Caco-2 (cell line): ENCODE measurements at regions not wholly inside any gene's neighbourhood (a gene's known extent, or its start where the extent isn't known, plus 50 kb on each side); places are given as distances from the start of the nearest gene placed in this dataset.

Source experiments
- BruUV-seq: library from RNA; stranded (reverse); fragments of 400-500 nt; replicated peaks from 2 replicates; lab custom pipeline; 2021; lab: Mats Ljungman, UMichigan
- CTCF ChIA-PET: fragments of 300-600 bp; sonication (Branson Sonifier 250); formaldehyde crosslinking; loops from one replicate; lab custom pipeline; 2022; ENCODE audit warnings: antibody characterized with exemption; lab: Charles Lee
- POLR2A ChIA-PET: fragments of 300-600 bp; sonication (Branson Sonifier 250); formaldehyde crosslinking; loops from one replicate; lab custom pipeline; 2022; ENCODE audit warnings: antibody characterized with exemption; lab: Charles Lee
- DNase-seq, 2 experiments: peaks; one replicate each; pipeline versions ENCODE4 v3.0.0 to v3.0.0-alpha.2; 2020 to 2022
- H3K27me3 ChIP-seq: replicated peaks from 2 replicates; pipeline ENCODE4 v1.6.0; 2011; ENCODE audit warnings: low read length; ENCODE audit not compliant: control insufficient read depth, insufficient read depth
- H3K36me3 ChIP-seq: 2 replicates; pipeline ENCODE4 v1.5.1; 2011; ENCODE audit warnings: low read length; ENCODE audit not compliant: control insufficient read depth, insufficient read depth
- H3K4me1 ChIP-seq: fragments of 250-450 bp; sonication (Bioruptor Pico); 2 replicates; pipeline ENCODE4 v1.5.1; 2020; ENCODE audit warnings: mild to moderate bottlenecking
- H3K4me3 ChIP-seq: 2 replicates; pipeline ENCODE4 v1.5.1; 2011; ENCODE audit warnings: low read depth, mild to moderate bottlenecking, control low read depth, low read length
- H3K9me3 ChIP-seq: fragments of 250-450 bp; sonication (Bioruptor Pico); 2 replicates; pipeline ENCODE4 v1.5.1; 2020; ENCODE audit warnings: mild to moderate bottlenecking, moderate library complexity
- H3K27ac Mint-ChIP-seq: one replicate; pipeline ENCODE4 v1.8.0; 2022; ENCODE audit warnings: mixed read lengths; ENCODE audit not compliant: unreplicated experiment
- H3K27me3 Mint-ChIP-seq: one replicate; pipeline ENCODE4 v1.8.0; 2022; ENCODE audit warnings: mixed read lengths; ENCODE audit not compliant: insufficient read depth, unreplicated experiment
- H3K36me3 Mint-ChIP-seq: one replicate; pipeline ENCODE4 v1.8.0; 2022; ENCODE audit warnings: mild to moderate bottlenecking, mixed read lengths; ENCODE audit not compliant: insufficient read depth, unreplicated experiment
- H3K4me1 Mint-ChIP-seq: one replicate; pipeline ENCODE4 v1.8.0; 2022; ENCODE audit warnings: low read depth, mixed read lengths; ENCODE audit not compliant: unreplicated experiment
- H3K4me3 Mint-ChIP-seq: one replicate; pipeline ENCODE4 v1.8.0; 2022; ENCODE audit warnings: mild to moderate bottlenecking, moderate library complexity, mixed read lengths; ENCODE audit not compliant: unreplicated experiment
- H3K9me3 Mint-ChIP-seq: one replicate; pipeline ENCODE4 v1.8.0; 2022; ENCODE audit warnings: mixed read lengths; ENCODE audit not compliant: unreplicated experiment
- CTCF ChIP-seq, 2 experiments: fragments of 200-600 bp in 1 of 2; IDR thresholded peaks; 1 replicate in 1 of 2; 2 replicates in 1 of 2; pipeline versions ENCODE4 v1.5.1 to v1.8.0; 2011 to 2022; ENCODE audit warnings: antibody characterized with exemption in 1 of 2, control low read depth in 1 of 2, inconsistent platforms in 1 of 2, low read depth in 1 of 2, low read length in 1 of 2, mild to moderate bottlenecking in 1 of 2, moderate library complexity in 1 of 2; ENCODE audit not compliant: insufficient read depth in 1 of 2, severe bottlenecking in 1 of 2, unreplicated experiment in 1 of 2
- intact Hi-C: fragments of 100-400 bp; cut with micrococcal nuclease; formaldehyde crosslinking; loops from one replicate; pipeline ENCODE4 v1.10.0; 2022; ENCODE audit not compliant: unreplicated experiment

GRCh38 chr5:93300309-93300923, 280.6 kb downstream of the NR2F1-AS1 start:
- no peak for DNase-seq
- Histone ChIP-seq H3K9me3 (no peaks in the 10 kb centered on the region), H3K27me3 (no peaks in the 10 kb centered on the region), H3K4me1 (no peaks in the 10 kb centered on the region), H3K36me3 (no peaks in the 10 kb centered on the region), H3K4me3 (no peak overlapping the region)
- Mint-ChIP-seq H3K4me1 (no peaks in the 10 kb centered on the region), H3K27me3 (peaks cover 3% of the 10 kb centered on the region), H3K4me3 (no peak overlapping the region), H3K9me3 (no peaks in the 10 kb centered on the region), H3K27ac (no peak overlapping the region), H3K36me3 (no peaks in the 10 kb centered on the region)
- BruUV-seq = no TSS peak
- no peak for TF ChIP-seq CTCF (IDR thresholded peaks at IDR 0.05; ENCODE audit: insufficient read depth in 1 of 2, low read depth in 1 of 2, low read length in 1 of 2, severe bottlenecking in 1 of 2, unreplicated experiment in 1 of 2)
- ChIA-PET CTCF (no interaction called here), POLR2A (interaction anchor here (0.6 kb wide), 1 partner anchor 1199 kb away, joined by 4 read pairs; no protein-coding TSS in a partner anchor)
- intact Hi-C loops = no loop called here

- intact Hi-C loops = no loop called here
- POLR2A ChIA-PET = no interaction called here
- H3K9me3 ChIP-seq = no peaks in the 10 kb centered on the region
- Mint-ChIP-seq H3K4me3 (no peak overlapping the region), H3K36me3 (no peaks in the 10 kb centered on the region), H3K27me3 (peaks cover 3% of the 10 kb centered on the region), H3K27ac (no peak overlapping the region), H3K9me3 (no peaks in the 10 kb centered on the region), H3K4me1 (no peaks in the 10 kb centered on the region)
- H3K4me1 ChIP-seq = no peaks in the 10 kb centered on the region
- CTCF ChIA-PET = interaction anchor here (0.6 kb wide), 1 partner anchor 27 kb away, joined by 5 read pairs; no protein-coding TSS in a partner anchor
- no peak for DNase-seq
- H3K36me3 ChIP-seq = no peaks in the 10 kb centered on the region
- H3K4me3 ChIP-seq = no peak overlapping the region
- BruUV-seq = no TSS peak
- H3K27me3 ChIP-seq = no peaks in the 10 kb centered on the region
- TF ChIP-seq CTCF (IDR thresholded peaks at IDR 0.05; ENCODE audit: insufficient read depth in 1 of 2, low read depth in 1 of 2, low read length in 1 of 2, severe bottlenecking in 1 of 2, unreplicated experiment in 1 of 2) = no peak
Measured at GRCh38 chr5:93299681-93300308, 281.2 kb downstream of the NR2F1-AS1 start.

GRCh38 chr5:93297116-93297515, 283.9 kb downstream of the NR2F1-AS1 start:
- Histone ChIP-seq H3K36me3 (no peaks in the 10 kb centered on the region), H3K9me3 (no peaks in the 10 kb centered on the region), H3K27me3 (no peaks in the 10 kb centered on the region), H3K4me3 (no peak overlapping the region), H3K4me1 (no peaks in the 10 kb centered on the region)
- Mint-ChIP-seq H3K4me3 (no peak overlapping the region), H3K36me3 (no peaks in the 10 kb centered on the region), H3K9me3 (no peaks in the 10 kb centered on the region), H3K27ac (no peak overlapping the region), H3K27me3 (peaks cover 3% of the 10 kb centered on the region), H3K4me1 (no peaks in the 10 kb centered on the region)
- no TSS peak for BruUV-seq
- CTCF ChIA-PET = no interaction called here
- intact Hi-C loops = no loop called here
- no peak for TF ChIP-seq CTCF (IDR thresholded peaks at IDR 0.05; ENCODE audit: insufficient read depth in 1 of 2, low read depth in 1 of 2, low read length in 1 of 2, severe bottlenecking in 1 of 2, unreplicated experiment in 1 of 2)
- POLR2A ChIA-PET = no interaction called here
- no peak for DNase-seq
